WTC11 (cell line): ENCODE measurements at regions not wholly inside any gene's neighbourhood (a gene's known extent, or its start where the extent isn't known, plus 50 kb on each side); places are given as distances from the start of the nearest gene placed in this dataset.

Source experiments
- CTCF ChIP-seq: fragments of 200-600 bp; IDR thresholded peaks from 2 replicates; pipeline ENCODE4 v1.8.0; 2022; ENCODE audit warnings: antibody characterized with exemption
- USF2 ChIP-seq: sonication (generic); formaldehyde crosslinking; IDR thresholded peaks from 2 replicates; pipeline ENCODE4 v1.8.1; 2023; ENCODE audit warnings: mild to moderate bottlenecking, missing genetic modification reagents, moderate library complexity

- TF ChIP-seq CTCF: no peak
- no peak for TF ChIP-seq USF2
Measured at GRCh38 chr5:106094204-106094607, 1576.5 kb downstream of the EFNA5 start.
